RWPE1 (cell line): ENCODE measurements at regions not wholly inside any gene's neighbourhood (a gene's known extent, or its start where the extent isn't known, plus 50 kb on each side); places are given as distances from the start of the nearest gene placed in this dataset.

Experiments used
- CTCF ChIA-PET: fragments of 350-600 bp; sonication (Branson Sonifier 250); formaldehyde crosslinking; extraction: SDS; loops from one replicate; lab custom pipeline; 2021; lab: Yijun Ruan, JAX
- POLR2A ChIA-PET: fragments of 400-600 bp; formaldehyde crosslinking; extraction: SDS; loops from one replicate; lab custom pipeline; 2020; ENCODE audit warnings: antibody characterized with exemption; ENCODE audit not compliant: low non-redundant PET; lab: Yijun Ruan, JAX
- DNase-seq: peaks from one replicate; pipeline ENCODE4 v3.0.0; 2012; ENCODE audit warnings: low spot score
- H3K27ac ChIP-seq: fragments of 450-650 bp; 2 replicates; pipeline ENCODE4 v1.5.1; 2017
- TF ChIP-seq, protein P1 (sequence below): fragments of 450-650 bp; conservative IDR thresholded peaks from 2 replicates; pipeline ENCODE4 v1.5.1; 2017; ENCODE audit warnings: low read depth, mild to moderate bottlenecking

DNA sequence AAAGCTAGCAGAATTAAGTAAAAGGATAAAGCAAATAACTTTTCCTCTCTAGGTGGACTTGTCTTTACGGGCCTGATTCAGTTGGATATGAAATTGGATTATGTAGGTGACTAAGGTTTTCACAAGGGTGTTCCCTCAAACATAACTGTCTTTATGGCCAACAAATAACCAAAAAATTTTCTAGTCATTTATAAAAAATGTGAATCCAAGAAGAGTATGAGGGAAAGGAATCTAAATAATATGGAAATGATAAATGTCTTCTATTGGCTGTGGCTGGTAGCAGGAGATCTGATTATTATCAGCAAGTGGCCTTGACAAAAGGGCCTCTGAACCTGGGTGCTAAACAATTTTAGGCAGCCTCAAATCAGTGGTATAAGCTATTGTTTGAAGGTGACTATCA is 594.0 kb upstream of the UBE2E2 start:
- ChIA-PET CTCF (no interaction called here), POLR2A (no interaction called here)
- TF ChIP-seq, protein P1, sequence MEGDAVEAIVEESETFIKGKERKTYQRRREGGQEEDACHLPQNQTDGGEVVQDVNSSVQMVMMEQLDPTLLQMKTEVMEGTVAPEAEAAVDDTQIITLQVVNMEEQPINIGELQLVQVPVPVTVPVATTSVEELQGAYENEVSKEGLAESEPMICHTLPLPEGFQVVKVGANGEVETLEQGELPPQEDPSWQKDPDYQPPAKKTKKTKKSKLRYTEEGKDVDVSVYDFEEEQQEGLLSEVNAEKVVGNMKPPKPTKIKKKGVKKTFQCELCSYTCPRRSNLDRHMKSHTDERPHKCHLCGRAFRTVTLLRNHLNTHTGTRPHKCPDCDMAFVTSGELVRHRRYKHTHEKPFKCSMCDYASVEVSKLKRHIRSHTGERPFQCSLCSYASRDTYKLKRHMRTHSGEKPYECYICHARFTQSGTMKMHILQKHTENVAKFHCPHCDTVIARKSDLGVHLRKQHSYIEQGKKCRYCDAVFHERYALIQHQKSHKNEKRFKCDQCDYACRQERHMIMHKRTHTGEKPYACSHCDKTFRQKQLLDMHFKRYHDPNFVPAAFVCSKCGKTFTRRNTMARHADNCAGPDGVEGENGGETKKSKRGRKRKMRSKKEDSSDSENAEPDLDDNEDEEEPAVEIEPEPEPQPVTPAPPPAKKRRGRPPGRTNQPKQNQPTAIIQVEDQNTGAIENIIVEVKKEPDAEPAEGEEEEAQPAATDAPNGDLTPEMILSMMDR: no peak
- DNase-seq: no peak
- no peak overlapping the region for H3K27ac ChIP-seq

DNA sequence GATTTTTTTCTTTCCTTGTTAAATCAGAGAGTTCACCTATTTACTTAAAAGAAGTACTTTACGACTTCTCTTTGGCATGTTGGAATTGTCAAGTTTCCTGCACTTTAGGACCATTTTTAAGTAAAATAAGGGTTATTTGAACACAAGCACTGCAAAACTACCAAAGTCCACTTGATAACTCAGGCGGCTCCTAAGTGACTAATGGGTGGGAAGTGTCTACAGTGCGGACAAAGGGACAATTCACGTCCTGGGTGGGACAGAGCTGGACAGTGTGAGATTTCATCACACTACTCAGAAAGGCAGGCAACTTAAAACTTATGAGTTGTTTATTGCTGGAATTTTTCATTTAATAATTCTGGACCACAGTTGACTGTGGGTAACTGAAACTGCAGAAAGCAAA is 590.2 kb upstream of the UBE2E2 start:
- TF ChIP-seq, protein P1: no peak
- H3K27ac ChIP-seq: no peak overlapping the region
- DNase-seq: no peak
- ChIA-PET CTCF (no interaction called here), POLR2A (no interaction called here)

DNA sequence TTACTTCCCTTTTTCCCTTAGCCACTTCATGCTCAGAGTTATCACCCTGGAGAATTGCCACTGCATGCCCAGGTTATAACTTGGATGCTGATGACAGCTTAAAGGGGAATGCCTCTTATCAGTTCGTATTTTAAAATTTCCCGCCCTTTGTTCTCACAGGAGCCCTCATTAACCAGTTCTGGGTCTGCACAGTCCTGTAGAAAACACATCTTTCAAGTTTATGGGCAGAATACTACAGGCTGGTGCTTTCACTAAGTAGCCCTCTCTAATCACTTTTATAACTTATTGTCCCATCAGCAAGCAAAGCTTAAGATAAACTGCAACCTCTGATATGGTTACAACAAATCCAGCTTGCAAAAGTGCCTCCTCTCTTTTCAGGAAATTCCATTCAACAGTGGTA is 587.3 kb upstream of the UBE2E2 start:
- ChIA-PET CTCF (no interaction called here), POLR2A (no interaction called here)
- TF ChIP-seq, protein P1: no peak
- H3K27ac ChIP-seq: no peak overlapping the region
- no peak for DNase-seq

DNA sequence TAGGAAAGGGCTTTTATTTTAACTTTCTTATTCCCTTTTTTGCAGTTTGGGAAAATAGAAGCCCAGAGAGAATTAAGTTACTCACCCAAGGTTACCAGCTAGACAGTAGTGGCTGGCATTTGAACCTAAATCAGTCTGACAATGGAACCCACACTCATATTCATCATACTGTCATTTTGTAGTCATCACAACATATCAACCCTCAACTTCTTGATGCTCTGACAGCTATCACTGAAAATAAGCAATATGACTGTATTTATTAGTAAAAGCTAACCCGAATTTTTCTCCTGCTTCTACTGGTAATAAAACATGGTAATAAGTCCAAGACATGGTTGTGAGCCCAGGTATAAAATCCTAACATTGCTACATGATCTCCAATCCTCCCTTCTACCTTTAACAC is 585.8 kb upstream of the UBE2E2 start:
- CTCF ChIA-PET: no interaction called here

DNA sequence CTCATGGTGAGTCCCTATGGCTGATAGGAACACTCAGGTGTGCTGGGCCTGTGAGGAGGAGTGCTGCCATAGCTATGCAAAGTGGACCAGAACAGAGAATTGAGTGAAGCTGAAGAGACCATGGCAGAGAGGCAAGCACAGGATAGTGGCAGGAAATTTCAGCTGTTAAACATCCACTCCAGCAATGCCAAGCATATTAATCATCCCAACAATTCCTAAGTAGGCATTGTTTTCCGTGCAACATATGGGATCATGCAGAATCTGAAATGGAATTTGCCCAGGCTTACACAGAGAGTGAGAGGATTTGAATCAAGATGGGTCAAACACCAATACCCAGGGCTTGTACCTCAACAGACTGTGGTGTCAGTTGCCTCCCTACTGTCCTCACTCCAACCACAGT is 582.6 kb upstream of the UBE2E2 start:
- CTCF ChIA-PET: no interaction called here

More for the DNA sequence above, 585.8 kb upstream of the UBE2E2 start:
- no peak for DNase-seq
- TF ChIP-seq, protein P1: no peak
- POLR2A ChIA-PET: no interaction called here
- no peak overlapping the region for H3K27ac ChIP-seq

DNA sequence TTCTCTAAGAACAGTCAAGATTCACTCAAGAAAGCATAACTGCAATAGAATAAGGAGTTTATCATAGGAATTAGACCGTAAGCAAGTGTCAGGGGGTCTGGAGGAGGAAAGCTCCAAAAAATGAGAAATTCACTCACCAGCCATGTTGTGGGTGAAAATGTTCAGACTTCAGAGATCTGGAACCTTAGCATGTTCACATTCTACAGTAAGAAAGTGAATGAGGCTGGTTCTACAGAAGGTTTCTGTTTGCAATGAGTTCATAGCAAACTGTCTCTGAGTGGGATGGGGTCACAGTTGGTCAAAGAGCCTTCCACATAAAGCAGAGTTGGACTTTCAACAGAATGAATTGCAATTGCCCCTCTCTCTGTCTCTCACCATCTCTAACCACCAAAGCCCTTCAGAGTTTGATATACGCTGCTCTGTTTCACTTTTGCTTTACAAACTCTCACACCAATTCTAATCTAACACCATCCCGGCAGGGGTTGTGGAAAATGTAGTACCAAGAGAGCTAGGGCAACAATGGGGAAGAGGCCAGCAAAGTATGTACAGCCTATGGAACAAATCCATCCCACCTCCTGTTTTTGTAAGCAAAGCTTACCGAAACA is 581.8 kb upstream of the UBE2E2 start:
- ChIA-PET POLR2A (no interaction called here), CTCF (no interaction called here)
- no peak for DNase-seq

More for the DNA sequence above, 582.6 kb upstream of the UBE2E2 start:
- H3K27ac ChIP-seq: no peak overlapping the region
- TF ChIP-seq, protein P1: no peak
- POLR2A ChIA-PET: no interaction called here
- DNase-seq: no peak

More for the DNA sequence above, 581.8 kb upstream of the UBE2E2 start:
- no peak overlapping the region for H3K27ac ChIP-seq
- TF ChIP-seq, protein P1: no peak
